Neural cell (in vitro differentiated cells): ENCODE measurements at regions not wholly inside any gene's neighbourhood (a gene's known extent, or its start where the extent isn't known, plus 50 kb on each side); places are given as distances from the start of the nearest gene placed in this dataset.
"Not testable (repeated sequence)": the region's sequence is repeated elsewhere in the genome, so short reads cannot be mapped to it uniquely, and the experiment has no call there.

Experiments used
- H2AFZ ChIP-seq: fragments of 200-600, 300-800 bp; sonication (generic), shearing (Covaris generic); 2 replicates; pipeline ENCODE4 v1.6.0; 2014; ENCODE audit warnings: low read depth, mild to moderate bottlenecking, antibody characterized with exemption, low read length, moderate library complexity
- H3F3A ChIP-seq: fragments of 200-600 bp; shearing (Covaris generic); 2 replicates; pipeline ENCODE4 v1.6.1; 2016; ENCODE audit warnings: mild to moderate bottlenecking, moderate library complexity, mixed read lengths, antibody characterized with exemption, low read length; ENCODE audit not compliant: insufficient read depth, poor library complexity, severe bottlenecking
- H3K27ac ChIP-seq: fragments of 200-600, 300-800 bp; sonication (generic), shearing (Covaris generic); 2 replicates; pipeline ENCODE4 v1.5.1; 2014; ENCODE audit warnings: mild to moderate bottlenecking, low read length, moderate library complexity
- H3K27me3 ChIP-seq: fragments of 300-800, 200-600 bp; sonication (generic), shearing (Covaris generic); 2 replicates; pipeline ENCODE4 v1.6.0; 2014; ENCODE audit warnings: mild to moderate bottlenecking, low read depth, low read length, moderate library complexity; ENCODE audit not compliant: insufficient read depth
- H3K36me3 ChIP-seq: fragments of 300-800, 200-600 bp; sonication (generic), shearing (Covaris generic); 2 replicates; pipeline ENCODE4 v1.5.1; 2014; ENCODE audit warnings: mild to moderate bottlenecking, antibody characterized with exemption, low read length, moderate library complexity; ENCODE audit not compliant: insufficient read depth
- H3K4me2 ChIP-seq: fragments of 300-800, 200-600 bp; sonication (generic), shearing (Covaris generic); 2 replicates; pipeline ENCODE4 v1.6.0; 2014; ENCODE audit warnings: mild to moderate bottlenecking, low read length
- H3K4me3 ChIP-seq: fragments of 300-800, 200-600 bp; sonication (generic), shearing (Covaris generic); 2 replicates; pipeline ENCODE4 v1.5.1; 2014; ENCODE audit warnings: mild to moderate bottlenecking, low read length, moderate library complexity
- H3K79me2 ChIP-seq: fragments of 200-600 bp; shearing (Covaris generic); replicated peaks from 2 replicates; pipeline ENCODE4 v1.6.0; 2014; ENCODE audit warnings: mild to moderate bottlenecking, low read length, moderate library complexity; ENCODE audit not compliant: insufficient read depth
- H3K9ac ChIP-seq: fragments of 300-800, 200-600 bp; sonication (generic), shearing (Covaris generic); 2 replicates; pipeline ENCODE4 v1.6.1; 2016; ENCODE audit warnings: mild to moderate bottlenecking, low read length, mixed read lengths
- H3K9me2 ChIP-seq: fragments of 200-600 bp; shearing (Covaris generic); 2 replicates; pipeline ENCODE4 v1.6.1; 2016; ENCODE audit warnings: mild to moderate bottlenecking, low read length, mixed read lengths; ENCODE audit not compliant: insufficient read depth
- H3K9me3 ChIP-seq: fragments of 200-600, 300-800 bp; sonication (generic), shearing (Covaris generic); 2 replicates; pipeline ENCODE4 v1.6.1; 2016; ENCODE audit warnings: mild to moderate bottlenecking, mixed run types, low read length, moderate library complexity, mixed read lengths
- H4K20me1 ChIP-seq: fragments of 200-600 bp; shearing (Covaris generic); 2 replicates; pipeline ENCODE4 v1.6.1; 2016; ENCODE audit warnings: mild to moderate bottlenecking, mixed run types; ENCODE audit not compliant: insufficient read depth

GRCh38 chr15:85244056-85244455 lies 136.3 kb upstream of the AKAP13 start:
- H3K9me3 ChIP-seq, H3K9ac ChIP-seq, H4K20me1 ChIP-seq, H3K4me3 ChIP-seq, H3K79me2 ChIP-seq, H2AFZ ChIP-seq, H3K27me3 ChIP-seq, H3K36me3 ChIP-seq, H3K9me2 ChIP-seq, H3K4me2 ChIP-seq, H3F3A ChIP-seq, H3K27ac ChIP-seq: not testable (repeated sequence)

DNA sequence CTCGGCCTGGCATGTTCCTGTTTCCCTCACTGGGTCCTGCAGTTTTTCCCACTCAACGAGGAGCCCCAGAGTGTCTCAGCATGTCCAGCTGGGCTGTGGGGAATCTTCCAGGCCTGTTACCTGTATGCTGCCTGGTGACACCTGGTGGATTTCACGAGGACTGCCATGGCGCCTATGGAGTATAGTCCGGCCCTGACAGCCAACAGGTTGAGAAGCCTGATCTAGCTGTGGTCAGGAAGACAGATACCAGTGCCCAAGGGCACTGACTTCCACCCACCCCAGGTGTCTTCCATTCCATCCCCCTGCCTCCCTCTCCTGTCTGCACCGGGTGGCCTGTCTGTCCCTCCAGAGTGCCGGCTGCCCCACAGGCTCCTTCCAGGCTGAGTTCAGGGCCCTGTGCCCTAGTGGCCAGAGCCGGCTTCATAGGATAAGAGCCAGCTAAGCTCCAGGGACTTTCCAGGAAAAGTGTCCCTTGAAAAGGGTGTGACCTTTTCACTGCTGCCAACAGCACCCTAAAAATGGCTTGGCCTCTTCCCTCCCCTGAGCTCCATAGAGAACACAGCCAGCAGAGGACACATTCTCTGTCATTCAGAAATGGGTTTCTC lies 129.4 kb upstream of the AKAP13 start:
- not testable (repeated sequence) for H3K79me2 ChIP-seq, H3K4me3 ChIP-seq, H3K9me2 ChIP-seq

DNA sequence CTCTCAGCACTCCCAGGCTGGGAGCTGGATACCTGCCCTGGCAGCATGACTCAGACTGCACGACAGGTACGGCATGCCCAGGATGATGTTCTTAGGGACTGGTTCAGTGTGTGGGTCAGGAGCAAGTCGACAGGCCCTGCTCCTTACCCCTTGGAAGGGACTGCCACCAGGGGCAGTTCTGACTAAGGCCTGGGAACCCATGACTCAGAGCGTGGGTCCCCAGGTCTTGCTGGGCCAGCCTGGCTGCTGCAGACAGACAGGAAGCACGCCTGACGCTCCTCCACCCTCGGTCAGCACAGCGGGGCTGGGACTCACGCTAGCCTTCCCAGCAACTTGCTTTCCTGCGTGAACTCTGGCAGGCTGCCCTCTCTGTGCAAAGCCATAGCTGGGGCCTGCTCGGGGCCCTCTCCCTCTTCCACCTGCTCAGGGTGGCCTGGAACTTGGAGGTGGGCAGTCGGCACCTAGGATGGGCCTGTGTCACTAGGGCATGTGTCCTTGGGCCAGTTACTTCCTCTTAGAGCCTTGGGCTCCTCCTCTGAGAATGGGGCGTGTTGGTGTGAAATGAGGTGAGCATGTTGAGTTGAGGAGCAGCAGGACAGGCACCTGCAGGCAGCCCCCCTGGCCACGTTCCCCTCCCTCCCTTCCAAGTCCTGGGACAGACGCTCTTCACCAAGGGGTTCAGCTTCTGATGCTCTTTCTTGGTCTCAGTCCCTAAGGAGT lies 127.0 kb upstream of the AKAP13 start:
- not testable (repeated sequence) for H3K4me2 ChIP-seq, H3K27ac ChIP-seq, H4K20me1 ChIP-seq

More for the DNA sequence above, 129.4 kb upstream of the AKAP13 start:
- H3K9me3 ChIP-seq, H3K27ac ChIP-seq, H2AFZ ChIP-seq, H3K4me2 ChIP-seq, H4K20me1 ChIP-seq, H3K9ac ChIP-seq, H3K27me3 ChIP-seq, H3F3A ChIP-seq, H3K36me3 ChIP-seq: not testable (repeated sequence)

DNA sequence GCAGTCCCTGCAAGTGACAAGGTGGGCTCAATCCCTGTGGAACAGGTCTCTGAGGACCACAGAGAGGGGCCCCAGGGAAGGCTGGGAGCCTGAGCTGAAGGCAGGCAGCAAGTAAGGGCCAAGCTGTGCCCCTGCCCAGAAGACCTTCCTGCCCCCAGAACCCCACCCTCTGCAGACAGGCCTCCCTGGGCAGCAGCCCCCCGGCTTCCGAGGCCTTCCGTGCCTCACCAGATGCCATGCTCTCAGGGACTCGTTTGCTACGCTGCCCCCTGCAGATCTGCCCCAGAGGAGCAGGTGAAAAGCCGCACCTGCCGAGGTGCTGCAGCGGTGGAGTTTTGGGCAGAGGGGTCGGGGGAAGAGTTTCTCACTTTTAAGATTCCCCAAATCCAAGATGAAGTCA lies 125.4 kb upstream of the AKAP13 start:
- not testable (repeated sequence) for H3K9ac ChIP-seq, H3K9me2 ChIP-seq, H3K79me2 ChIP-seq, H4K20me1 ChIP-seq, H3K36me3 ChIP-seq, H2AFZ ChIP-seq, H3K4me2 ChIP-seq, H3K9me3 ChIP-seq, H3K27ac ChIP-seq, H3F3A ChIP-seq, H3K27me3 ChIP-seq, H3K4me3 ChIP-seq

More for the DNA sequence above, 127.0 kb upstream of the AKAP13 start:
- not testable (repeated sequence) for H3K9me2 ChIP-seq, H3K36me3 ChIP-seq, H3K79me2 ChIP-seq, H3K4me3 ChIP-seq, H3F3A ChIP-seq, H3K9me3 ChIP-seq, H3K9ac ChIP-seq, H2AFZ ChIP-seq, H3K27me3 ChIP-seq

- not testable (repeated sequence) for H3K79me2 ChIP-seq, H3K9me3 ChIP-seq, H2AFZ ChIP-seq, H3K9me2 ChIP-seq, H3K36me3 ChIP-seq, H3K27me3 ChIP-seq, H3K9ac ChIP-seq, H3K27ac ChIP-seq, H3K4me2 ChIP-seq, H4K20me1 ChIP-seq, H3F3A ChIP-seq, H3K4me3 ChIP-seq
Measured at GRCh38 chr15:85255502-85255901, 124.9 kb upstream of the AKAP13 start.

DNA sequence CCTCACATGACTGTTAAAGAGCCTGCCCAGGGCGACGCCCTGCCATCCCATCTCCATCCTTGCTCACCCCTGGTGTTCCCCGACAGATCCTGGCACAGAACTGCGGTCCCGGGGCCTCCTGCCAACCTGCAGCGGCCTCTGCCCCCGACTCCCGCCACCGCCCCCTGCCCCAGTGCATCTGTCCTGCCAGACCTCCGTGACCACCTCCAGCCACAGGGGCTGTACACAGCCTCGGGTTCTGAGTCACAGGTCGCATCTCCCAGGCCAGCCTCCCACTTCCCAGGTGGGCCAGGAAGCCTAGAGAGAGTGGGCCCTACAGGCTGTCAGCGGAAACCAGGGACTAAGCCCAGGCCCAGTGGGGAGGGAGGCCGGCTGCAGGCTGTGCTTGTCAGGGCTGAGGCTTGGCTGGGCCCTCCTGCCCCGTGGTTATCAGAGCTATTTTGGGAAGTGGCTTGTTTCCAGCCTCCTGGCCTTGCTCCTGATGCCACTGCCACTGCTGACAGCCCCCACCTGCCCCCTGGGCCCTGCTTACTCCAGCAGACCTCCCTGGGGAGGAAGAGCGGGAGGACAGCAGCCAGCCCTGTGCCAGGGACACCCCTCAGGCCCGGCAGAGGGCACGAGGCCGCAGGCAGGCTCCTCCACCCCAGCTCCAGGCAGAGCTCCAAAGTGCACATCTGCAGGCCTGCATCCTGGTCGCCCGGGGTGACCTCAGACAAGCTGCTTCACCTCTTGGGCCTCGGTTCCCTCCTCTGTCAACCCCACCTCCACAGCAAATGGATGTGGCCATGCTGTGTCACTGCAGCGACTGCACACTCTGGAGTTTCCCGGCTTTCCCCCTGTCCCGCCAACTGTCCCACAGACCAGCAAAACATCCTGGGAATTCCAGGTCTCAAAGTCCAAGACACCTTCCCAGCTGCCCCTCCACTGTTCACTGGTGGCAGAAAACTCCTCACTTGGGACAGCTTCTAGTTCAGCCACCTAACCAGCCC lies 124.1 kb upstream of the AKAP13 start:
- H3K79me2 ChIP-seq, H3K4me3 ChIP-seq, H3K36me3 ChIP-seq, H3K9me3 ChIP-seq, H3K27me3 ChIP-seq, H3K4me2 ChIP-seq, H2AFZ ChIP-seq, H3K27ac ChIP-seq, H3F3A ChIP-seq, H3K9me2 ChIP-seq, H4K20me1 ChIP-seq, H3K9ac ChIP-seq: not testable (repeated sequence)

DNA sequence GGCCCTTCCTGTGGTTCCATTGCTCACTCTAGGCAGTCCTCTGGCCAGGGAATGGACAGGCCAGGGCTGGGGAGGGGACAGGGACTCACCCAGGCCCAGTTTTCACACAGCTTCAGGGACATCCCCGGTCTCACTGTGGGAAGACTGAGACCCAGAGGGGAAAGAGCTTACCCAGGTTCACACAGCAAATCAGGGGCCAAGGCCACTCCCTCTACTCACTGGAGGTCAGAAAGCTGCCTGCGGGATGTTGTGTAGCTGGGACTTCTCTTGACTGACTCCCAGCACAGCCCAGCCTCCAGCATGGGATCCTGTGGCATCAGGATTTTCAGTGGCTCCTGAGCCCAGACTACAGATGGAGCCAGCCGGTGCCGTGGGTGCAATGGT lies 122.3 kb upstream of the AKAP13 start:
- not testable (repeated sequence) for H3K9me3 ChIP-seq, H3K79me2 ChIP-seq, H4K20me1 ChIP-seq, H3F3A ChIP-seq, H3K9me2 ChIP-seq, H3K9ac ChIP-seq, H3K4me2 ChIP-seq, H2AFZ ChIP-seq, H3K36me3 ChIP-seq, H3K27ac ChIP-seq, H3K4me3 ChIP-seq, H3K27me3 ChIP-seq
